ENCODE measurements at regions not wholly inside any gene's neighbourhood (a gene's known extent, or its start where the extent isn't known, plus 50 kb on each side); places are given as distances from the start of the nearest gene placed in this dataset.

GRCh38 chr9:88713010-88713409 lies 178.0 kb downstream of the NXNL2 start:
- Histone ChIP-seq H3K36me3 (no peaks in the 10 kb centered on the region), H3K4me1 (no peaks in the 10 kb centered on the region), H3K27me3 (ENCODE audit: low read depth) (no peaks in the 10 kb centered on the region), H3K9me3 (replicated peaks) (peaks cover 13% of the 10 kb centered on the region), H3K27ac (replicated peaks) (no peak overlapping the region), H3K4me3 (no peak overlapping the region)
- no peak for DNase-seq
- no peak for TF ChIP-seq CTCF (IDR thresholded peaks at IDR 0.05; ENCODE audit: borderline replicate concordance)
- intact Hi-C loops (cut with micrococcal nuclease) = no loop called here

GRCh38 chr9:88716596-88717290 lies 181.8 kb downstream of the NXNL2 start:
- no peaks in the 10 kb centered on the region for H3K27me3 ChIP-seq (ENCODE audit: low read depth)
- H3K9me3 ChIP-seq (replicated peaks) = peaks cover 13% of the 10 kb centered on the region
- intact Hi-C loops (cut with micrococcal nuclease) = no loop called here
- H3K36me3 ChIP-seq = no peaks in the 10 kb centered on the region
- no peak for TF ChIP-seq CTCF (IDR thresholded peaks at IDR 0.05; ENCODE audit: borderline replicate concordance)
- H3K27ac ChIP-seq (replicated peaks) = no peak overlapping the region
- DNase-seq = no peak
- no peak overlapping the region for H3K4me3 ChIP-seq
- no peaks in the 10 kb centered on the region for H3K4me1 ChIP-seq

GRCh38 chr9:88721025-88721424 lies 186.0 kb downstream of the NXNL2 start:
- intact Hi-C loops (cut with micrococcal nuclease) = no loop called here
- Histone ChIP-seq H3K4me1 (peaks cover 13% of the 10 kb centered on the region), H3K27ac (replicated peaks) (no peak overlapping the region), H3K4me3 (no peak overlapping the region), H3K27me3 (ENCODE audit: low read depth) (no peaks in the 10 kb centered on the region), H3K9me3 (replicated peaks) (no peaks in the 10 kb centered on the region), H3K36me3 (no peaks in the 10 kb centered on the region)
- no peak for TF ChIP-seq CTCF (IDR thresholded peaks at IDR 0.05; ENCODE audit: borderline replicate concordance)
- DNase-seq = no peak

GRCh38 chr9:88721495-88722279 lies 186.7 kb downstream of the NXNL2 start:
- DNase-seq = no peak
- Histone ChIP-seq H3K27me3 (ENCODE audit: low read depth) (no peaks in the 10 kb centered on the region), H3K4me3 (no peak overlapping the region), H3K4me1 (peaks cover 13% of the 10 kb centered on the region), H3K9me3 (replicated peaks) (no peaks in the 10 kb centered on the region), H3K36me3 (no peaks in the 10 kb centered on the region), H3K27ac (replicated peaks) (no peak overlapping the region)
- no peak for TF ChIP-seq CTCF (IDR thresholded peaks at IDR 0.05; ENCODE audit: borderline replicate concordance)
- intact Hi-C loops (cut with micrococcal nuclease) = no loop called here

- no peak for DNase-seq
- intact Hi-C loops (cut with micrococcal nuclease) = no loop called here
- Histone ChIP-seq H3K36me3 (no peaks in the 10 kb centered on the region), H3K4me3 (no peak overlapping the region), H3K27me3 (ENCODE audit: low read depth) (no peaks in the 10 kb centered on the region), H3K4me1 (peaks cover 13% of the 10 kb centered on the region), H3K9me3 (replicated peaks) (no peaks in the 10 kb centered on the region), H3K27ac (replicated peaks) (no peak overlapping the region)
- peak; percentile 57 for TF ChIP-seq CTCF (IDR thresholded peaks at IDR 0.05; ENCODE audit: borderline replicate concordance)
Observed at GRCh38 chr9:88722753-88723152, 187.8 kb downstream of the NXNL2 start.
